HepG2 (cell line): ENCODE measurements at regions not wholly inside any gene's neighbourhood (a gene's known extent, or its start where the extent isn't known, plus 50 kb on each side); places are given as distances from the start of the nearest gene placed in this dataset.

Experiments
- ATAC-seq: fragments of 200-7000 bp; cut with Tn5 transposase; 3 replicates; pipeline ENCODE4 v1.9.1; 2020; ENCODE audit warnings: mild to moderate bottlenecking, moderate library complexity
- BruUV-seq: library from RNA; stranded (reverse); fragments of 400-500 nt; replicated peaks from 2 replicates; lab custom pipeline; 2021; lab: Mats Ljungman, UMichigan
- CTCF ChIA-PET: fragments of 300-600 bp; formaldehyde crosslinking; extraction: SDS; loops from one replicate; lab custom pipeline; 2021; ENCODE audit warnings: low total read pairs, inconsistent platforms, low intra/inter-chr PET ratio; lab: Yijun Ruan, JAX
- POLR2A ChIA-PET: fragments of 350-600 bp; sonication (Branson Sonifier 250); formaldehyde crosslinking; loops from one replicate; lab custom pipeline; 2020; ENCODE audit warnings: antibody characterized with exemption, inconsistent platforms; lab: Yijun Ruan, JAX
- DNase-seq: peaks from one replicate; pipeline ENCODE4 v3.0.0-alpha.2; 2015; ENCODE audit warnings: low spot score
- FAIRE-seq: peaks from 3 replicates; lab custom pipeline; 2011; peaks lifted over from hg19 to GRCh38; lab: Jason Lieb, UNC
- H2AFZ ChIP-seq: one replicate; pipeline ENCODE4 v1.6.1; 2011; ENCODE audit warnings: low read length, inconsistent platforms
- H3K27ac ChIP-seq: fragments of 300-600 bp; 3 replicates; pipeline ENCODE4 v1.8.0; 2011; ENCODE audit warnings: mixed run types, mild to moderate bottlenecking, mixed read lengths, low read length, inconsistent platforms; ENCODE audit not compliant: insufficient read depth; ENCODE audit errors: extremely low read length
- H3K27me3 ChIP-seq, 2 experiments: fragments of 200-600 bp in 1 of 2; 2 replicates in 1 of 2; 3 replicates in 1 of 2; pipeline versions ENCODE4 v1.6.0 to v1.8.0; 2011; ENCODE audit warnings: low read length in 2 of 2, mild to moderate bottlenecking in 2 of 2, moderate library complexity in 2 of 2, inconsistent platforms in 1 of 2; ENCODE audit not compliant: insufficient read depth in 2 of 2, control insufficient read depth in 1 of 2
- H3K36me3 ChIP-seq, 2 experiments: fragments of 200-600 bp in 1 of 2; replicated peaks in 1 of 2; 2 replicates in 1 of 2; 3 replicates in 1 of 2; pipeline versions ENCODE4 v1.5.1 to v1.8.0; 2011; ENCODE audit warnings: low read length in 2 of 2, inconsistent platforms in 1 of 2; ENCODE audit not compliant: insufficient read depth in 2 of 2, control insufficient read depth in 1 of 2
- H3K4me1 ChIP-seq: 2 replicates; pipeline ENCODE4 v1.5.1; 2012; ENCODE audit warnings: low read length, inconsistent platforms; ENCODE audit not compliant: insufficient read depth
- H3K4me2 ChIP-seq: 2 replicates; pipeline ENCODE4 v1.6.0; 2011; ENCODE audit warnings: low read depth, low read length, inconsistent platforms
- H3K4me3 ChIP-seq, 3 experiments: fragments of 200-600 bp in 1 of 3; sonication (generic), shearing (Covaris generic) in 1 of 3; replicated peaks in 1 of 3; 2 replicates each; pipeline ENCODE4 v1.5.1; 2011 to 2016; ENCODE audit warnings: low read length in 3 of 3, inconsistent platforms in 2 of 3, low read depth in 2 of 3, mild to moderate bottlenecking in 2 of 3, control low read depth in 1 of 3, mixed read lengths in 1 of 3; ENCODE audit not compliant: insufficient read depth in 1 of 3
- H3K79me2 ChIP-seq: one replicate; pipeline ENCODE4 v1.6.1; 2011; ENCODE audit warnings: low read length, inconsistent platforms; ENCODE audit not compliant: insufficient read depth
- H3K9ac ChIP-seq: 2 replicates; pipeline ENCODE4 v1.6.0; 2011; ENCODE audit warnings: mild to moderate bottlenecking, low read depth, low read length, inconsistent platforms; ENCODE audit not compliant: insufficient read depth
- H3K9me3 ChIP-seq: 2 replicates; pipeline ENCODE4 v1.5.1; 2012; ENCODE audit warnings: mild to moderate bottlenecking, low read length
- H4K20me1 ChIP-seq: 2 replicates; pipeline ENCODE4 v1.6.0; 2011; ENCODE audit warnings: inconsistent platforms, mild to moderate bottlenecking, low read length, moderate library complexity; ENCODE audit not compliant: insufficient read depth
- CENPX ChIP-seq: sonication (generic); formaldehyde crosslinking; IDR thresholded peaks from 2 replicates; pipeline ENCODE4 v1.9.0; 2021; ENCODE audit warnings: mild to moderate bottlenecking, missing genetic modification reagents, moderate library complexity
- FOXO1 ChIP-seq: sonication (generic); formaldehyde crosslinking; IDR thresholded peaks from 2 replicates; pipeline ENCODE4 v1.4.0; 2020; ENCODE audit warnings: missing genetic modification reagents
- HOMEZ ChIP-seq: IDR thresholded peaks from 2 replicates; pipeline ENCODE4 v1.6.1; 2016; ENCODE audit warnings: low read depth
- NFE2 ChIP-seq: sonication (generic); formaldehyde crosslinking; IDR thresholded peaks from 2 replicates; pipeline ENCODE4 v1.4.0; 2020; ENCODE audit warnings: missing genetic modification reagents
- PCBP1 ChIP-seq: fragments of 200-400 bp; formaldehyde crosslinking; IDR thresholded peaks from 2 replicates; pipeline ENCODE4 v1.6.1; 2017; ENCODE audit warnings: mild to moderate bottlenecking, low read depth, low read length, borderline replicate concordance
- POLR2AphosphoS2 ChIP-seq: IDR thresholded peaks from 2 replicates; pipeline ENCODE4 v1.6.1; 2011; ENCODE audit warnings: low read depth, low read length, improper control_type of control experiment
- ZFP37 ChIP-seq: sonication (generic); formaldehyde crosslinking; IDR thresholded peaks from 2 replicates; pipeline ENCODE4 v1.4.0; 2020; ENCODE audit warnings: missing genetic modification reagents, borderline replicate concordance
- ZNF142 ChIP-seq: sonication (generic); formaldehyde crosslinking; IDR thresholded peaks from 2 replicates; pipeline ENCODE4 v1.4.0; 2020; ENCODE audit warnings: missing genetic modification reagents
- ZNF670 ChIP-seq: sonication (generic); formaldehyde crosslinking; IDR thresholded peaks from 2 replicates; pipeline ENCODE4 v1.8.0; 2022; ENCODE audit warnings: mild to moderate bottlenecking, missing genetic modification reagents, borderline replicate concordance
- ZNF775 ChIP-seq: sonication (generic); formaldehyde crosslinking; IDR thresholded peaks from 2 replicates; pipeline ENCODE4 v1.4.0; 2020; ENCODE audit warnings: missing genetic modification reagents, mild to moderate bottlenecking, moderate library complexity, borderline replicate concordance
- ZNF800 ChIP-seq: sonication (generic); formaldehyde crosslinking; IDR thresholded peaks from 2 replicates; pipeline ENCODE4 v1.4.0; 2020; ENCODE audit warnings: missing genetic modification reagents
- WGBS: methylation state at CpG from one replicate; pipeline ENCODE4 v1.1.6; 2017; ENCODE audit warnings: low lambda C conversion rate; 5-methylcytosine and 5-hydroxymethylcytosine counted together
- in situ Hi-C: cut with HindIII; loops from 2 replicates; pipeline ENCODE4 v1.10.0; 2017; ENCODE audit warnings: low pct_unique_long_range_greater_than_20kb; ENCODE audit not compliant: extremely low pct_ligation_motif_present
- intact Hi-C: fragments of 100-400 bp; cut with micrococcal nuclease; formaldehyde crosslinking; loops from one replicate; pipeline ENCODE4 v1.10.0; 2022; ENCODE audit not compliant: unreplicated experiment

GRCh38 chr2:18496516-18496915, 63.9 kb downstream of the RDH14 start:
- H3K36me3 ChIP-seq: no peaks in the 10 kb centered on the region
- peaks cover 0 to 4% of the 10 kb centered on the region in 2 experiments; a peak in 1 of 5 replicates for H3K27me3 ChIP-seq
- ChIA-PET CTCF (no interaction called here), POLR2A (no interaction called here)
- ATAC-seq (no peak), DNase-seq (no peak)
- no peak overlapping the region for H3K9ac ChIP-seq
- TF ChIP-seq HOMEZ: no peak
- no peak for TF ChIP-seq ZNF142 (CRISPR knock-in tag)
- TF ChIP-seq CENPX (CRISPR knock-in tag): no peak
- TF ChIP-seq NFE2 (CRISPR knock-in tag): no peak
- TF ChIP-seq ZNF775 (CRISPR knock-in tag): no peak
- TF ChIP-seq FOXO1 (CRISPR knock-in tag): no peak
- no peak for TF ChIP-seq ZNF670 (CRISPR knock-in tag)
- TF ChIP-seq POLR2AphosphoS2: no peak
- no peak for TF ChIP-seq PCBP1
- no peak for TF ChIP-seq ZFP37 (CRISPR knock-in tag)
- TF ChIP-seq ZNF800 (CRISPR knock-in tag): no peak
- TF ChIP-seq, all 625 proteins: peak for 0
- intact Hi-C loops: no loop called here
- 29% methylated on average over 4 of the region's 4 CpGs for WGBS
- Histone ChIP-seq H3K4me2 (no peak overlapping the region), H3K79me2 (no peaks in the 10 kb centered on the region), H3K4me1 (peaks cover 14% of the 10 kb centered on the region), H2AFZ (no peak overlapping the region), H3K4me3 (no peak overlapping the region), H3K27ac (no peak overlapping the region), H4K20me1 (no peaks in the 10 kb centered on the region), H3K9me3 (no peaks in the 10 kb centered on the region)
- in situ Hi-C loops: no loop called here
- FAIRE-seq: no peak
- BruUV-seq: no TSS peak
